ENCODE measurements at regions not wholly inside any gene's neighbourhood (a gene's known extent, or its start where the extent isn't known, plus 50 kb on each side); places are given as distances from the start of the nearest gene placed in this dataset.

DNA sequence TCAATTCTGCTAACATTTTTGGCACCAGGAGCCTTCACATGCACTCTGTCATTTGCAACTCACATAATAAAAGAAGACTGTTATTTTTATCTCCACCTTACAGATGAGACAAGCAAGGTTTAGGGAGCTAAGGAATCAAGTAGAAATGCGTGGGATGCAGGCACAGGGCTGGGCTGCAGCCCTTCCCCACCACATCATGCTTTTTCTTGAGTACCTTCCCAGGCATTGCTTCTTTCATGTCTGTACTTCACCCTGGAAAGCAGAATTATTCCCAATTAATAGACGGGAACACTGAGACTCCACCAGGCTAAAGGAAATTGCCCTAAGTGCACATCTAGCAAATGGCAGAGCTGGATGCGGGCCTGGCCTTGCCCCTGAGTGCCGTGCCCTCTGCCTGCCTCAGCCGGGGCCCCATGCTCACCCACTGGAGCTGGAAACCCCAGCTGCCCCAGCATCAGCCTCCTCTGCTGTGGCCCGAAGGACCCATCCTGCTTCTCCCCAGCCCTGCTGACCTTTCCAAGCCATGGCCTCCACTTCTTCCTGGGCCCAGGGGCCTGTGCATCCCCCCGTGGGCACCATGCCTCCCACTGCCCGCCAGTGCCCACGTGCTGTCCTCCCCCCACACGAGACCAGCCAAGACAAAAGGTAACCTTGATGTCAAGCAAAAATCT, 257.5 kb downstream of the TOMM20 start:
- TF ChIP-seq, protein P1, sequence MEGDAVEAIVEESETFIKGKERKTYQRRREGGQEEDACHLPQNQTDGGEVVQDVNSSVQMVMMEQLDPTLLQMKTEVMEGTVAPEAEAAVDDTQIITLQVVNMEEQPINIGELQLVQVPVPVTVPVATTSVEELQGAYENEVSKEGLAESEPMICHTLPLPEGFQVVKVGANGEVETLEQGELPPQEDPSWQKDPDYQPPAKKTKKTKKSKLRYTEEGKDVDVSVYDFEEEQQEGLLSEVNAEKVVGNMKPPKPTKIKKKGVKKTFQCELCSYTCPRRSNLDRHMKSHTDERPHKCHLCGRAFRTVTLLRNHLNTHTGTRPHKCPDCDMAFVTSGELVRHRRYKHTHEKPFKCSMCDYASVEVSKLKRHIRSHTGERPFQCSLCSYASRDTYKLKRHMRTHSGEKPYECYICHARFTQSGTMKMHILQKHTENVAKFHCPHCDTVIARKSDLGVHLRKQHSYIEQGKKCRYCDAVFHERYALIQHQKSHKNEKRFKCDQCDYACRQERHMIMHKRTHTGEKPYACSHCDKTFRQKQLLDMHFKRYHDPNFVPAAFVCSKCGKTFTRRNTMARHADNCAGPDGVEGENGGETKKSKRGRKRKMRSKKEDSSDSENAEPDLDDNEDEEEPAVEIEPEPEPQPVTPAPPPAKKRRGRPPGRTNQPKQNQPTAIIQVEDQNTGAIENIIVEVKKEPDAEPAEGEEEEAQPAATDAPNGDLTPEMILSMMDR (IDR thresholded peaks at IDR 0.05): no peak
- Mint-ChIP-seq H3K36me3 (ENCODE audit: unreplicated experiment) (no peaks in the 10 kb centered on the region), H3K9me3 (ENCODE audit: unreplicated experiment) (no peaks in the 10 kb centered on the region), H3K4me1 (ENCODE audit: unreplicated experiment) (peaks cover 8% of the 10 kb centered on the region), H3K27ac (ENCODE audit: unreplicated experiment) (no peak overlapping the region), H3K4me3 (ENCODE audit: unreplicated experiment) (no peak overlapping the region), H3K27me3 (ENCODE audit: unreplicated experiment) (no peaks in the 10 kb centered on the region)
- DNase-seq (ENCODE audit: extremely low spot score, unreplicated experiment): no peak

DNA sequence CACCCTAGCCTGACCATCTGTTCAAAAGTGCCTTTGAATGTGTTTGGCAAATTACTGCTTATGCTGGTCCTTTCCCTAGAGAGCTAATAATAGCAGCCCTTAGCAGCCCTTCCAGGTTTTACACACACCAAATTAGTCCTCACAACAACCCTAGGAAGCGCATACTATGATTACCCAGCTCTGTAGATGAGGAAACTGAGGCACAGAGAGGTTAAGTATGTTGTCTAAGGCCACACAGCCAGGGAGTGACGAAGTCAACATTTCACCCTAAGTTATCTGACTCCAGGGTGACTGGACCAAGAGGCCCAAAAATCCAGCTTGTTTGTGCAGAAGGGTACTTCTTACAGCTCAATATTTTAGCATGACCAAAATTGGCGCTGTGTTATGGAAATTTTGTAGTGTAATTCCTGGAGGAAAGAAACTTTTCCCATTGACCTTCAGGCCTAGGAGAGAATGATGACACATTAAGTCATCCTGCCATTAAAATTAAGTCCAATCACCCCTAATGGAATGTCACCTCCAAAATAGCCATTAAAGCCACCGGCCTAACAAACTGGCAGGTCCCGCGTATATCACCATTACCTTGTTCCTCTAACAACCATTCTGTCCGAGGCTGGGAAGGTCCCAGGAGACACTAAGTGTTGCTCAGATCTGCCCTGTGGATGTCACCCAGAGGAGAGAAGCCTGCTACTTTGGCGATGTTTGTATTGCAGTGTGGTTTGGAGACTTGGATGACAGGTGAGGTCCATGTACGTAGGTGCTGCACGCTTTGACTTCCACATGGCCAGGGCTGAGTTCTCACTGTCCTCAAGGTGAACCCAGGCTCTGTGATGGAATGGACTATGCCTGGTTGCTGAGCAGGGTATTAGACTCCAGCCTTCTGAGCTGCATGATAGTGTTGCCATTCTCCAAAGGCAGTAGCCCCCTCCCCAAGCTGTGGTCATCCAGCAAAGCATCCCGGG, 258.3 kb downstream of the TOMM20 start:
- Mint-ChIP-seq H3K9me3 (ENCODE audit: unreplicated experiment) (no peaks in the 10 kb centered on the region), H3K4me3 (ENCODE audit: unreplicated experiment) (no peak overlapping the region), H3K27ac (ENCODE audit: unreplicated experiment) (no peak overlapping the region), H3K36me3 (ENCODE audit: unreplicated experiment) (no peaks in the 10 kb centered on the region), H3K4me1 (ENCODE audit: unreplicated experiment) (peaks cover 6% of the 10 kb centered on the region), H3K27me3 (ENCODE audit: unreplicated experiment) (no peaks in the 10 kb centered on the region)
- DNase-seq (ENCODE audit: extremely low spot score, unreplicated experiment): no peak
- TF ChIP-seq, protein P1 (IDR thresholded peaks at IDR 0.05): no peak

DNA sequence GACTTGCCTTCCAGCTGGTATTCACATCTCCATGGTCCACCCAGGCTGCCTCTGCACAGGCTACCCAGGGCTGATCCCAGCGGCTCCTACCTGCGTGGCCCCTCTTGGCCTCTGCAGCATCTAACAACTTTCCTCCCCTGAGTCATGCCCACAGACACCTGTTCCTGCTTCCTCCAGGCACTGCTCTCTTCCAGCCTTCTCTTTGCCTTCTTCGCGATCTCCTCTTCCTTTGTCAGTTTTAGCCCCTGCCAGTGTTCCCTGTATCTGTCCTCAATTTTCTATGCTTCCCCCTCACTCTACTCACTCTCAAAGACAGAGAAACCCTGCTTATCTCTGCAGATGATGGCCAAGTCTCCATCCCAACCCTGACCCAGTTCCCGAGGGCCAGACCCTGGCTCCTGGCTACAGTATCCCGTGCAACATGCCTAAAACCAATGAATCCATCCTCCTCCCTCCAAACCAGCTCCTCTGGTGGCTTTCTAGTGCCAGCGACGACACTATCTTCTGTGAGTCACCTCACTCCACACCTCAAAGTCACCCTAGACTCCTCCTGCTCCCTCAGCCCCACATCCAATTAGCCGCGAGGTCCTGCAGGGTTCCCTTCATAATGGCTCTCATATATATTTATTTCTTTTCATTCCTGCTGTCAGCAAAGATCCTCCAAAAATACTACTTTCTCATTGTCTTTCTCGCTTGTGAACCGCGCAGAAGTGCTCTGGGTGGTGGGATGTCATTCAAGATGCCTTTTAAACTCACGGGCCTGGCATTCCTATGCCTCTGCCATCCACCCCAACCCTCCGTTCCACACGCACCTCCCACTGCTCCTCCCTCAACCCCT, 259.2 kb downstream of the TOMM20 start:
- Mint-ChIP-seq H3K27ac (ENCODE audit: unreplicated experiment) (no peak overlapping the region), H3K4me1 (ENCODE audit: unreplicated experiment) (peaks cover 6% of the 10 kb centered on the region), H3K36me3 (ENCODE audit: unreplicated experiment) (no peaks in the 10 kb centered on the region), H3K4me3 (ENCODE audit: unreplicated experiment) (no peak overlapping the region), H3K27me3 (ENCODE audit: unreplicated experiment) (no peaks in the 10 kb centered on the region), H3K9me3 (ENCODE audit: unreplicated experiment) (no peaks in the 10 kb centered on the region)
- TF ChIP-seq, protein P1 (IDR thresholded peaks at IDR 0.05): no peak
- DNase-seq (ENCODE audit: extremely low spot score, unreplicated experiment): no peak

DNA sequence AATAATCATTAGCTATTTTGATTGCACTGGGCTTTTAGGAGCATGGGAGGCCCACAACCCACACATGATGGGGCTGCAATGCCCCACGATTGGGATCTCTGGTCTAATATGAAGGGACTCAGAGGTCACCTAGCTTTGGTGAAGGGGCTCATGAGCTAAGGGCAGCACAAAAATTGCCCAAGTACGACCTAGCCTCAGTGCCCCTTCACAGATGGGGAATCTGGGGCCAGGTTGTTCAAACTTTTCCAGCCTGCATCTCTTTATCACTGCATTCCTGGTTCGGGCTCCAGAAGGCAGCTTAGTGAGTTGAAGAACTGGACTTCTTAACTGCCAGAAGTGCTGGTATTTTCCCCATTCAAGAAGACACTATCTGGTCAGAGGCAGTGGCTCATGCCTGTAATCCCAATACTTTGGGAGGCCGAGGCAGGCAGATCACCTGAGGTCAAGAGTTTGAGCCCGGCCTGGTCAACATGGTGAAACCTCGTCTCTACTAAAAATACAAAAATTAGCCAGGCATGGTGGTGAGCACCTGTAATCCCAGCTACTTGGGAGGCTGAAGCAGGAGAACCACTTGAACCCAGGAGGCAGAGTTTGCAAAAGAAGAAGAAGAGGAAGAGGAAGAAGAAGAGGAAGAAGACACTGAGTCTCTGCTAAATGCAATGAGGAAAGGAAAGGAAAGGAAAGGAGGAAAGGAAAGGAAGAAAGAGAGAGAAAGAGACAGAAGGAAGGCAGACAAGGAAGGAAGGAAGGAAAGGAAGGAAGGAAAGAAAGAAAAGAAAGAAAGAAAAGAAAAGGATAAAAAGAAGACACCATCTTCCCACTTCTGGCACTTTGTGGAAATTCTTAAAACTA, 258.5 kb upstream of the IRF2BP2 start:
- TF ChIP-seq, protein P1 (IDR thresholded peaks at IDR 0.05): no peak
- Mint-ChIP-seq H3K4me1 (ENCODE audit: unreplicated experiment) (peaks cover 7% of the 10 kb centered on the region), H3K36me3 (ENCODE audit: unreplicated experiment) (no peaks in the 10 kb centered on the region), H3K9me3 (ENCODE audit: unreplicated experiment) (no peaks in the 10 kb centered on the region), H3K4me3 (ENCODE audit: unreplicated experiment) (no peak overlapping the region), H3K27me3 (ENCODE audit: unreplicated experiment) (no peaks in the 10 kb centered on the region), H3K27ac (ENCODE audit: unreplicated experiment) (no peak overlapping the region)
- no peak for DNase-seq (ENCODE audit: extremely low spot score, unreplicated experiment)

Measured in osteocyte (in vitro differentiated cells).